Aorta (tissue), 5 donors: ENCODE measurements at regions not wholly inside any gene's neighbourhood (a gene's known extent, or its start where the extent isn't known, plus 50 kb on each side); places are given as distances from the start of the nearest gene placed in this dataset.
A peak's percentile ranks its signal among the peaks of the same experiment; 100 is the strongest.
"Not testable (repeated sequence)": the region's sequence is repeated elsewhere in the genome, so short reads cannot be mapped to it uniquely, and the experiment has no call there.

Experiments used
- ATAC-seq: fragments of 200-7000 bp; cut with Tn5 transposase; one replicate; pipeline ENCODE4 v1.9.1; 2022; ENCODE audit warnings: moderate library complexity; ENCODE audit not compliant: low FRiP score
- DNase-seq, 2 donors: peaks; one replicate each; pipeline ENCODE4 v3.0.0-alpha.2; 2020
- H3K27ac ChIP-seq, 2 donors: one replicate each; pipeline ENCODE4 v1.5.1; 2013; ENCODE audit warnings: low read length in 2 of 2, mild to moderate bottlenecking in 2 of 2, moderate library complexity in 2 of 2, control low read depth in 1 of 2, inconsistent platforms in 1 of 2, low read depth in 1 of 2
- H3K27me3 ChIP-seq, 2 donors: one replicate each; pipeline ENCODE4 v1.6.1; 2013; ENCODE audit warnings: control low read depth in 1 of 2, low read length in 1 of 2, mild to moderate bottlenecking in 1 of 2, moderate library complexity in 1 of 2; ENCODE audit not compliant: insufficient read depth in 2 of 2, control insufficient read depth in 1 of 2
- H3K36me3 ChIP-seq, 2 donors: one replicate each; pipeline ENCODE4 v1.6.1; 2013; ENCODE audit warnings: control low read depth in 1 of 2, low read length in 1 of 2, mild to moderate bottlenecking in 1 of 2; ENCODE audit not compliant: insufficient read depth in 2 of 2, control insufficient read depth in 1 of 2
- H3K4me1 ChIP-seq, 2 donors: one replicate each; pipeline ENCODE4 v1.6.1; 2013; ENCODE audit warnings: low read length in 2 of 2, control low read depth in 1 of 2, mild to moderate bottlenecking in 1 of 2, moderate library complexity in 1 of 2; ENCODE audit not compliant: insufficient read depth in 2 of 2, control insufficient read depth in 1 of 2
- H3K4me3 ChIP-seq, 2 donors: one replicate each; pipeline ENCODE4 v1.5.1; 2013; ENCODE audit warnings: low read length in 2 of 2, control low read depth in 1 of 2, mild to moderate bottlenecking in 1 of 2
- H3K9me3 ChIP-seq: one replicate; pipeline ENCODE4 v1.6.1; 2013; ENCODE audit warnings: mild to moderate bottlenecking, low read length; ENCODE audit not compliant: control insufficient read depth
- WGBS, 2 donors: extraction: QIAGEN DNeasy Blood & Tissue Kit; methylation state at CpG; one replicate each; pipeline ENCODE4 v1.1.7; 2013; 5-methylcytosine and 5-hydroxymethylcytosine counted together
- intact Hi-C, 2 donors: fragments of 100-400 bp; cut with DNase I; formaldehyde crosslinking; loops; one replicate each; pipeline versions ENCODE4 v1.14.2 to v1.15.0; 2022
- donor health status: healthy with polysubstance abuse.
- donor health status: Bipolar disorder and iron deficiency.
- donor health status: DM: no; HTN: no; CAD: no.
- donor health status: DM: no; HTN: no; CAD: no.
- donor health status: DM: yes; HTN: yes; CAD: no.

DNA sequence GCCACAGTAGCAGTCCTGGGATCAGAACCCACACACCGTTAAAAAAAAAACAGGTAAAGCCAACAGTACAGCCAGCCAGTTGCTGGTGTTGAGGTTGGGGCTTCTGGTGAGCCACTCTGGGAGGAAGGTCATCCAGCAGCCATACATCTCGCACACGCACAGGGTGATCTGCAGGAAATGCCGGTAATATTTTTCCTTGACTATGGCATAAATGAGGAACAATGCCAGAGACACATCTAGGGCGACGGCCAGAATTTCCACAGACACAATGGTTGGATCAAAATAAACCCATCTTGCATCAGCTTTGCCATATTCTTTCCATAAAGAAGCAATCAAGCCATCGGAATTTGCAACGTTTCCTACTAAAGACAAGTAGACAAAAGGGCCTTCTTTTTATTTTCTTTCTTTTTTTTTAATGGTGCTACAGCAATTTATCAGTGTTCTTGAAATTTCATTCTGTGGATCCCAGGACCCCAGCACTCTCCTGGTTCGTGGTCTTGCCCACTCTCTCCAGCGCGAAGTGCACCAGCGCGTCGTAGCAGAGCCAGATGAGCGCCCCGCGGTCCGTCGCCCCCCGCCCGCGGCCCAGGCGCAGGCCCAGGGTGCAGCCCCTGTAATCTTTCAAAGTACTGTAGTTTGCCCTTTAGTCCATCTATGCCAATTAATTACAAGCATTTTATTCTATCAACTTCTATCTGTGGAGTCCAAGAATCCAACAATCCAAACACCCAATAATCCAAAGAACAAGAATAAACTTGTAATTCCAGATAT lies 861.0 kb downstream of the CDH11 start:
- H3K36me3 ChIP-seq, ATAC-seq, H3K4me3 ChIP-seq, H3K27ac ChIP-seq, H3K27me3 ChIP-seq, H3K4me1 ChIP-seq, H3K9me3 ChIP-seq, DNase-seq, intact Hi-C loops: not testable (repeated sequence)
- WGBS, 2 donors: 86 to 87% methylated on average over 23 of the region's 23 CpGs

DNA sequence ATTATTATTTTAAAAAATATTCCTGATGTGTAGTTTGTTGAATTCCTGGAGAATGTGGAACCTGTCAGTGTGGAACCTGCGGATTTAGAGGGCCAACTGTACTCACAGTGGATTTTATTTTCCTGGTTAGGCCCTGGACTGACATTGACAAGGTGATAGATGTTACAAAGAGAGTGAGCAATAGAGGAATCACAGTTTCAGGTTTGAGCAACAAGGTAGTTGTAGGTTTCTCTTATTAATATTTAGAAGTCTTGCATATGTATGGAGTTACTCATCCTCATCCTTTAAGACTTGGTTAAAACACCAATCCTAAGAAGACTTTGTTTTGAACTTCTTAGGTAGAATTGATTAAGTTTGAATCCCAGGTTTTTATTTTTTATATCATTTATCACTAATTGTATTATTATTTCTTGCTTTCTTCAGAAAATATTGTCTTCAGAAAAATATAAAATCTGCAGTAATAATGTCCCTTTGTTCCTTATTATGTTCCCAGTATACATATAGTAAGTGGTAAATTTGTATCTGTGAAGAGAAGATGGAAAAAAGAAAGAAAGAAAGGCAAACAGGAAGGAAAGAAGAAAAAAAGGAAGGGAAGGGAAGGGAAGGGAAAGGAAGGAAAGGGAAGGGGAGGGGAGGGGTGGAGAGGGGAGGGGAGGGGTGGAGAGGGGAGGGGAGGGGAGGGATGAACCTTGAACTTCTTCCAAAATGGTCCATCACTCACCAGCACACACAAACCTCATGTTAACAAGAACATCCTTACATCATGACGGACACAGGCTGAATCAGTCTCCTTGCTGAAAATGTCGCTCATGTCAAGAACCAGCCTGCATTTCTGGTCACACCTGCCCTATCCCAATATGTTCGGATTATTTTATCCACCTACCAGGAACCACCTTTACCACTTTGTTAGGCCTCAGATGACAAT lies 867.2 kb downstream of the CDH11 start:
- no peak for ATAC-seq
- WGBS, 2 donors: 96% methylated on average over 4 of the region's 4 CpGs

DNA sequence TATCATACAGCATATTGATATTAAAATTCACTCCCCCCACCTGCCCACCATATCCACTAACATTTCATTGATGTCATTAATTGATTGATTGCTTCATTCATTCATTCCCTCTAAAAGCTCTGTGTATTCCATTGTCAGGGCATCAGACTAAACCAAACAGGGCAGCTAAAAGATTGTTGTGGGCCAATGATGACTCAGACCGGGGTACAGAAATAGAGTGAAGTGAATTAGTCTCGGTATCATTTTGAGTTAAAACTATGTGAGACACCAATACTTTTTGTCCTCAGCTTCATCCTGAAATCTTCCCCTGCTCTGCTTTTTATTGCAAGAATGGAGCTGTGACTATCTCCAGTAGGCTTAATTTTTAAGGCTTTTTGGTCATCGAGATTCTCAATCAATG lies 868.3 kb downstream of the CDH11 start:
- H3K27me3 ChIP-seq: peaks cover 0 to 1% of the 10 kb centered on the region in 2 donors
- DNase-seq (no peak), ATAC-seq (no peak)
- intact Hi-C loops: no loop called here
- H3K4me3 ChIP-seq: no peak overlapping the region
- H3K36me3 ChIP-seq: no peaks in the 10 kb centered on the region
- no peak overlapping the region for H3K27ac ChIP-seq
- no peaks in the 10 kb centered on the region for H3K9me3 ChIP-seq
- no peaks in the 10 kb centered on the region for H3K4me1 ChIP-seq
- 64 to 71% methylated on average over 3 of the region's 3 CpGs for WGBS, 2 donors

More for the DNA sequence above, 867.2 kb downstream of the CDH11 start:
- Histone ChIP-seq H3K36me3 (no peaks in the 10 kb centered on the region), H3K4me1 (no peaks in the 10 kb centered on the region), H3K9me3 (no peaks in the 10 kb centered on the region), H3K4me3 (no peak overlapping the region), H3K27me3 (peaks cover 0 to 1% of the 10 kb centered on the region in 2 donors), H3K27ac (no peak overlapping the region)
- intact Hi-C loops: no loop called here
- no peak for DNase-seq

DNA sequence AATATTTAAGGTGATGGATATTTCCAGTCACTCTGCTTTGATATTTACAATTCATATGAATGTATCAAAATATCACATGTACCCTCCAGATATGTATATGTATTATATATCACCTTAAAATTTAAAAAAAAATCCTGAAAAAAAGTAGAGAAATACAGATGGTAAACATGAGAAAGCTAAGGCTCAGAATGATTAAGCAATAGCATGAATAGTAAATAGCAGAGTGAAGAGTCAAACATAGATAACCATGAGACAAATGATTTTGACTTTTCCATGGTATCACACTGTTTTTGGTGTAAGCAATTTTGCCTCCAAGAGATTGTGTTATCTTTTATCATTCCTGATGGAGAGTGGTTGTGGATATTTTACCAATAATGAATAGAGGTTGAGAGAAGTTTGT lies 868.8 kb downstream of the CDH11 start:
- H3K27me3 ChIP-seq: peaks cover 0 to 1% of the 10 kb centered on the region in 2 donors
- no peak for ATAC-seq
- no peak for DNase-seq
- H3K36me3 ChIP-seq: no peaks in the 10 kb centered on the region
- H3K4me3 ChIP-seq: no peak overlapping the region
- no peaks in the 10 kb centered on the region for H3K9me3 ChIP-seq
- H3K4me1 ChIP-seq: no peaks in the 10 kb centered on the region
- H3K27ac ChIP-seq: no peak overlapping the region
- intact Hi-C loops: no loop called here

DNA sequence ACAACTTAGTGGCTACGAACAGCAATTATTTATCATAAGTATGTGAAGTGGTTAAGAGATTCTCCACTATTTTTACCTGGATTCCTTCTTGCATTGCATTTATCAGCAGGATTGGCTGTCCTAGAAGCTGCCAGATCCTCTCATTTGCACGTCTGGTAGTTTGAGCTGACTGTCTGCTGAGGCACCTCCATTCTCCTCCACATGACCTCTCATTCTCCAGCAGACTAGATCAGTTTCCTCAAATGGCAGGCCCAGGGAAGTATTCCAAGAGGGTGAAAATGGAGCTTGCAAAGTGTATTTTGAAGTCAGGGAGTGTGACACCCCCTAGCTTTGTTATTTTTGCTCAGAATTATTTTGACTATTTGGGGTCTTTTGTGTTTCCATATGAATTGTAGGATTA lies 870.1 kb downstream of the CDH11 start:
- Histone ChIP-seq H3K36me3 (no peaks in the 10 kb centered on the region), H3K4me3 (no peak overlapping the region), H3K27ac (no peak overlapping the region), H3K4me1 (no peaks in the 10 kb centered on the region), H3K27me3 (peaks cover 0 to 1% of the 10 kb centered on the region in 2 donors), H3K9me3 (no peaks in the 10 kb centered on the region)
- 85 to 86% methylated on average over 2 of the region's 2 CpGs for WGBS, 2 donors
- intact Hi-C loops: no loop called here
- DNase-seq (no peak), ATAC-seq (no peak)

DNA sequence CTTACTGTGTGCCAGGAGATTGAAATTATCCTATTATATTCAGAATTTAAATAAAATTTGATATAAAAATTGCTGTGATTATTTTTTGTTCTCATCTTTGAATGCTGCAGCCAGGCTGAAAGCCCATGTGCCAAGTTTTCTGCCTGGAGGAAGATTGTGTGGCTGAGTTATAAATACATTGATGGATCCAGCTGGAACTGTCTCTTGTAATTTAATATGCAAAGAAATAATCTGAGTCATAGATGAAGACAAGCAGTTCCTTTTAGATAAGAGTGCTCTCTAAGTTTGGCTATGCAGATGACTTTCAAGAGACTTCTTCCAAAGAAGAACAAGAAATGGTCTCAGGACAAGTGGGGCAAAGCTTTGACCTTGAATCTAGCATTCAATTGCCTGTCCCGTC lies 871.0 kb downstream of the CDH11 start:
- 66 to 79% methylated on average over 1 of the region's 1 CpG for WGBS, 2 donors
- peak; percentile 29 for ATAC-seq

DNA sequence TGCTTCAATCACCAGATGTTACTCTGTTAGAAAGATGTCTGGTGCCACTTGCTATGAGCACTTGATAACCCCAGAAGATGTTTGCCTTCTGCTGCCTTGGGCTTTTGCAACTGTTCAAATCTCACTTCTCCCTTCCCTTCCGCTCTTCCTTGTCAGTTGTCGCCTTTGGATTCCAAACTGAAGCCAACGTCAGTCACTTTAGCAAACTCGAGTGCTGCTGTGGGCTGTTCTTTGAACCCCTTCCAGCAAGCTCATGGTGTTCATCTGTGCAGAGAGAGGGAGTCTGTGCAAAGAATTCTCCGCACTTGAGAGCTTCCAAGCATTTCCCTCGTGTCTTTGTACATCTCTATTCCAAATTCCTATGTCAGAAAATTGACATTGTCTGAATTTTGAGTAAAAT lies 879.4 kb downstream of the CDH11 start:
- no peaks in the 10 kb centered on the region for H3K27me3 ChIP-seq
- no peak for ATAC-seq
- H3K9me3 ChIP-seq: peaks cover 2% of the 10 kb centered on the region
- no peak overlapping the region for H3K27ac ChIP-seq
- no peaks in the 10 kb centered on the region for H3K36me3 ChIP-seq
- intact Hi-C loops: no loop called here
- H3K4me3 ChIP-seq: no peak overlapping the region
- WGBS, 2 donors: 55 to 66% methylated on average over 6 of the region's 6 CpGs
- no peaks in the 10 kb centered on the region for H3K4me1 ChIP-seq
- no peak for DNase-seq

More for the DNA sequence above, 871.0 kb downstream of the CDH11 start:
- Histone ChIP-seq H3K4me3 (no peak overlapping the region), H3K27me3 (peaks cover 0 to 1% of the 10 kb centered on the region in 2 donors), H3K27ac (no peak overlapping the region), H3K4me1 (no peaks in the 10 kb centered on the region), H3K36me3 (no peaks in the 10 kb centered on the region), H3K9me3 (no peaks in the 10 kb centered on the region)
- intact Hi-C loops: no loop called here
- no peak for DNase-seq

DNA sequence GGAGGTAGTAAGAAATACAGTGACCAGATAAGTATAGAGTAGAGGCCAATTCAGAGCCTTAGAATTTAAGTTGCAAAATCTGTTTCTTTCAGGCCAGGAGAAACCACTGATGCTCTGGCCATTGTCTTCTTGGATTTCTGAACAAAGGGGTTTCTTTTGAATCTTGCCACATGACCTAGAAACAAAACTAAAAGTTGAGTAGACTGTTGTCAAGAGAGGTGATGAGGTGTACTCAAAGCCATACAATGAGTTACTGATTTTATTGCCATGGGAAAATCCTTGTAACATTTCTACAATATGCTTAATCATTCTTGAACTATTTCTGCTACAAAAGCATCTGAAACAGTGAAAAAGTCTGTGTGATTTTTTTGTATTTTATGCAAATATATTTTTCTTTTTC lies 881.3 kb downstream of the CDH11 start:
- no peak overlapping the region for H3K27ac ChIP-seq
- H3K36me3 ChIP-seq: no peaks in the 10 kb centered on the region
- H3K9me3 ChIP-seq: peaks cover 2% of the 10 kb centered on the region
- H3K4me1 ChIP-seq: no peaks in the 10 kb centered on the region
- H3K4me3 ChIP-seq: no peak overlapping the region
- no peak for ATAC-seq
- H3K27me3 ChIP-seq: no peaks in the 10 kb centered on the region
- intact Hi-C loops: no loop called here
- DNase-seq: no peak

DNA sequence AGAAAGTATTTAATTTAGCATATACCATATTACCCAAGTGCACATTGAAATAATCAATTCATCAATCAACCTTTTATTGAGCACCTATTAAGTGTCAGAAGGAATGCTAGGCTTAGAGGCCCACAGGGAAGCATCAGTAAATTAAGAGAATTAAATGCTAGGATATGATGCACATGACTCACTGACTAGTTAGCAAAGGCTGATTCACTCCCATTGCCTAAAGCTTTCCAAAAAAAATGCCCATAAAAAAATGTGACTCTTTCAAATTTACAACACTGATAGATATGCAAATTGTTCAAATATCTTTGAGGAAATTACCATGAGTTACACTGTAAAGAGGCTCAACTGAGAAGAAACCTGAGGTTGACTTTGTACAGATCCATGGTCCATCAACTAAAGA lies 883.3 kb downstream of the CDH11 start:
- no peak overlapping the region for H3K27ac ChIP-seq
- no peaks in the 10 kb centered on the region for H3K4me1 ChIP-seq
- no peak overlapping the region for H3K4me3 ChIP-seq
- no peaks in the 10 kb centered on the region for H3K27me3 ChIP-seq
- H3K36me3 ChIP-seq: no peaks in the 10 kb centered on the region
- H3K9me3 ChIP-seq: peaks cover 2% of the 10 kb centered on the region
- no peak for ATAC-seq
- DNase-seq: no peak
- intact Hi-C loops: no loop called here
